GM18867 (cell line): ENCODE measurements at regions not wholly inside any gene's neighbourhood (a gene's known extent, or its start where the extent isn't known, plus 50 kb on each side); places are given as distances from the start of the nearest gene placed in this dataset.
"Not testable (repeated sequence)": the region's sequence is repeated elsewhere in the genome, so short reads cannot be mapped to it uniquely, and the experiment has no call there.

Experiments used
- ATAC-seq: cut with Tn5 transposase; IDR thresholded peaks from one replicate; pipeline ENCODE4 v1.9.1; 2021; ENCODE audit warnings: mild to moderate bottlenecking, moderate library complexity; ENCODE audit not compliant: unreplicated experiment

DNA sequence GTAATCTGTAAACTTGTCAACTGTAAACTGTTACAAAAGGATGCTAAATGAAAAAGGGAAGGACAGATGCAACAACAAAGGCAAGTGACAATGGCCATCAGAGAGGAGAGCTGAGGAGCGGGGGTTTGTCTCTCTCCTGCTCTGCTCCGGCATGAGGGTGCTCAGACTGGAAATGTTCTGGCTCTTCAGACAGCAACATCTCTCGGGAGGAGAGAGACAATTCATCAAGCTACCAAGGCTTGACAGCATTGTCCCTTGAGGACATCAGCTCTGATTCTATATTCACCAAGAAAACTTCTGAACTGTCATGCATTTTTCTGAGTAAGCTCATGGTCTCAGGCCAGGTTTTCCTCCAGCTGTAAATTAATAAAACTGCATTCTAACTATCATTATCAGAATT lies 408.2 kb downstream of the IGSF11 start:
- no peak for ATAC-seq

GRCh38 chr3:118628704-118629341 lies 405.8 kb downstream of the IGSF11 start:
- peak; percentile 99 for ATAC-seq

DNA sequence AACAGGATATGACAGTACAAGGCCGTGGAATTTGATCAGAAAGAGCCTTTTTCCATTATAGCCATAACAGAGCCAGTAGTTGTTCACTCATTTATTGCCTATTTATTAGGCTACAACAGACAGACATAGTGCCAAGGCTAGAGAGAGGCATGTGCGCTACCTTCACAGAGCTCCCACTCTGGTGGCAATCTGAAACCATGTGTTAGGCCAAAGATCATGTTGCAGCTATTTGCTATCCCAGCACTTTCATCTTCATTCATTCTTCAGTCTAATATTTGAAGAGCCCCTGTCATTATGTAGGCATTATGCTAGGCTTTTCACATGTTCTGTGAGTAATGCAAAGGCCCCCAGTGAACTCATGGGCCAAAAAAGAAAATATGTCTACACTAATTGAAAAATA lies 404.8 kb downstream of the IGSF11 start:
- ATAC-seq: no peak

GRCh38 chr3:118635711-118636110 lies 398.9 kb downstream of the IGSF11 start:
- ATAC-seq: no peak

DNA sequence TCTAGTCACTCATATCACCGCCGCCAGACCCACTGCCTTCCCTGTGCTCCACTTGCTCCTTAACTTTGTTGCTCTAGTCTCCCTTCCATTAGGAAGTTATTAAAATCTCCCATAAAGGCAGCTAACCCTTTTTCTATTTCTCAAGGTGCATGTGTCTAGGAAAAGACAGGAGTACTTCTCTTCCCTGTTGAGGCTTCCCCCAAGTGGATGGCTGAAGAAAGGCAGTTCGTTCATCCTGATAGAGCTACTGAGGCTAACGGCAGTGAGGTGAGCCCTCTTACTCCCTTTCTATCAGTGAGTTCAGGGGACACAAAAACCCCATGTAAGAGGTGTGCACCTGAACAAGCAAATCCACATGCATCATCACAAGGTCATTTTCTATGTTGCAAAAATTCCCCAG lies 397.8 kb downstream of the IGSF11 start:
- ATAC-seq: no peak

GRCh38 chr3:118637846-118638245 lies 396.8 kb downstream of the IGSF11 start:
- no peak for ATAC-seq

- peak; percentile 79 for ATAC-seq
Measured at GRCh38 chr3:118641608-118642007, 393.0 kb downstream of the IGSF11 start.

DNA sequence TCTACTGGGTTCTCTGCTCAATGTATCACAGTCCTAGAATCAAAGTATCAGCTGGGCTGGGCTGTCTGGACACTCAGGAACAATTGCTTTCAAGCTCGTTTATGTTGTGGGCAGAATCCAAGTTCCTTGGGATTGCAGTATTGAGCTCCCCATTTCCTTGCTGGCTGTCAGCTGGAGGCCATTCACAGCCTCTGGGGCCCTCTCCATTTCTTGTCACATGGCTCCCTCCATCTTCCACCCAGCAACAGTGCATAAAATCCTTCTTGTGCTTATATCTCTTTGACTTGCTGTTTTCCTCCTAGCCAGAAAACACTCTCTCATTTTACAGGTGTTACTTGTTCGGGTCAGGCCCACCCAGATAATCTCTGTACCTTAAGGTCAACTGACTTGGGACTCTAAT lies 363.5 kb downstream of the IGSF11 start:
- no peak for ATAC-seq

DNA sequence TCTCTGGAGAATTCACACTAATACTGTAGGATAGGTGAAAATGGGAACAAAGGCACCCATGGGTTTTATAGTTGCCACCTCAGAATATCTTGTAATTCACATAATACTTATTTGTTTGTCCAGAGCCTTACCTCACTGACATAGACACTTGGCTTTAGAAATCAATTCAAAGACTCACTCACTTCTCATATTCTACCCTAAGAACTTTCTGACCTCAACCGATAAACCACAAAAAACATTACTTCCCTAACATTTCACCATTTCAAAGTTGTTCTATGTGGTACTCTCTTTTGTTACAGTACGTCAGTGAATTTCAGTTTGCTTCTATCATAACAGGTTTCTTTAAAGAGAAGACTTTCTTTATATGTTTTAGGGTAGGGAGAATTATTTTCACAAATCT lies 359.3 kb downstream of the IGSF11 start:
- ATAC-seq: no peak

GRCh38 chr3:118678663-118679062 lies 356.0 kb downstream of the IGSF11 start:
- ATAC-seq: not testable (repeated sequence)

DNA sequence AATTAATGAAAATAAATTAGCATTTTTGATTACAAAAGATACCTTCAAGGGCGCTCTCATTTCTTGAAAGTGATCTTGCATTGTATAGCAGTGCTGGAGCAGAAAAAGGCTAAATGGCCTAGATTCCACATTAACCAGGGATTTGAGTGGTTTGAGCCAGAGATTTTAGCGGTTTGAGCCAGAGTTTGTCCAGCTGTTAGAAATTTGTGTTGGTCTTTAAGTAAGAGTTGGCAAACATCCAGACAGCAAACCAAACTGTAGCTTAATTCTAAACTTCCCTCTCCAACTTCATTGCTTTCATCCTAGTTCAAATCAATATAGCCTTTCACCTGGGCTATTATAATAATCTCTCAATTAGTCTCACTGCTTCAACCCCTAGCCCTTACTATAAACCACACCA lies 351.7 kb downstream of the IGSF11 start:
- no peak for ATAC-seq

- no peak for ATAC-seq
Measured at GRCh38 chr3:118683636-118684035, 351.0 kb downstream of the IGSF11 start.

DNA sequence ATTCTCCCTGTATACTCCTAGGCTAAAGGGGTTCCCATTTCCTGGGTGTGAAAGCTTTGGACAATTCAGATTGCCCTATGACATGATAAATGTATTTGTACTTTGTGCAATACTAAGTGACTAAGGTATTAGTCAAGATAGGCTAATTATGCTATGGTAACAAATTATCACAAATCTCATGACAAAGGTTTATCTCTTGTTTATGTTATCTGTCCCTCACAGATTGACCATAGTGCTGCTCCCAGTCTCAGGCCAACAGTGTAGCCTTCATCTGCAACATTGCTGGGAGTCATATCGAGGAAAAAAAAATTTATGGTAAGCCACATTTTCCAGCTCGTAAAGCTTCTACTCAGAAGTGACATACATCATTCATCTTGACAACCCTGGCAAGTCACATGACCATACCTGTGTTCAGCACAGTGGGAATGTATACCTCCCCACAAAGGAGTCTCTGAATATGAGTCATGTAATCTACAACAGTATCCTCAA lies 346.2 kb downstream of the IGSF11 start:
- no peak for ATAC-seq

DNA sequence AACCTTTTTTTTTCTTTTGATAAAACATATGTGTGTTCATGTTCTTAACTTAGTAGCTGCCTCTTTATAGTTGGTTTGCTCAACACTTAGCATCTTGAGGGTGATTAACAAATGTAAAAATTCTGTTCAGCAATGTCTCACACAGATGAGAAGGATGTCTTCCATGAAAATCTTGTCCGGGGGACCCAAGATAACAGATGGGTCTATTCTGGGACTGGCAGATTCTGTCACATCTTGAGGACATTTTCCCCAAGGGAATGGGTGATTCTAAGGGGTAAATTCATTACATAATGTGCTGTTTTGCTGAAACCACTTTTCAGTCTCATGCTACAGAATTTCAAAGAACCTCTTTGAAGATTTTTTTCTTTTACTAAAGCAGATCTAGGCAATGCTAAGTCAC lies 342.2 kb downstream of the IGSF11 start:
- ATAC-seq: no peak

GRCh38 chr3:118705487-118706219 lies 329.0 kb downstream of the IGSF11 start:
- no peak for ATAC-seq

DNA sequence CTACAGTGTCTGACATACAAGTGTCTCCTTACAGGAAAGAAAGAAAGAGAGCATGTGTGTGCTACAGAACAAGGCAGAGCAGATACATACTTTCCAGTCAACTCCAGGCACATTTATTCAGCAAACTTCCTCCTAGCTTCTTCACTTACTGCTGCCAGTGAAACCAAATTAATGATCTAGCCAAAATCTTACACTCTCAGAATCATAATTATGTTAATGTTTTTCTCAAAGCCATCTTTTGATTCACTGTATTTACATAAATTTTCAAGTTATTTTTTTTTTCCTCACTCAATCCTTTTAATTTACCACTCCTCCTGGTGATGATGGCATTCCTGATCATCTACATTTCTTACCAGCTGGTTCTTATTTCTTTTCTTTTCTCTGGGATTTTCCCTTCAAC lies 326.7 kb downstream of the IGSF11 start:
- ATAC-seq: no peak

DNA sequence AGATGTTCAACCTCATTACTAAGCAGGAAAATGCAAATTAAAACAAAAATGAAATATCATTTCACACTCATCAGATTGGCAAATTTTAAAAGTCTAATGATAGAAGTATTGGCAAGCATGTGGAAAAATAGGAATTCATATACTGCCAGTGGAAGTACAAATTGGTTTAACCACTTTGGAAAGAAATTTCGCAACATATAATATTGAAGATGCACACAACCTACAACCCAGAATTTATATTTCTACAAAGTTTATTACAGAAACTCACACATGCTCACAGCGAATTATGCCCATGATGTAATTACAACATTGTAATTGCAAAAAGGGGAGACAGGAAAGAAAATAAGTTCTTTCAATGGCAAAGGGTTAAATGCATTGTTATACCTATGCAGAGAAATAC lies 324.1 kb downstream of the IGSF11 start:
- no peak for ATAC-seq

GRCh38 chr3:118713502-118714207 lies 321.0 kb downstream of the IGSF11 start:
- no peak for ATAC-seq

GRCh38 chr3:118714800-118715199 lies 319.8 kb downstream of the IGSF11 start:
- ATAC-seq: no peak

GRCh38 chr3:118729546-118729945 lies 305.1 kb downstream of the IGSF11 start:
- no peak for ATAC-seq

GRCh38 chr3:118734664-118735063 lies 300.0 kb downstream of the IGSF11 start:
- ATAC-seq: no peak

DNA sequence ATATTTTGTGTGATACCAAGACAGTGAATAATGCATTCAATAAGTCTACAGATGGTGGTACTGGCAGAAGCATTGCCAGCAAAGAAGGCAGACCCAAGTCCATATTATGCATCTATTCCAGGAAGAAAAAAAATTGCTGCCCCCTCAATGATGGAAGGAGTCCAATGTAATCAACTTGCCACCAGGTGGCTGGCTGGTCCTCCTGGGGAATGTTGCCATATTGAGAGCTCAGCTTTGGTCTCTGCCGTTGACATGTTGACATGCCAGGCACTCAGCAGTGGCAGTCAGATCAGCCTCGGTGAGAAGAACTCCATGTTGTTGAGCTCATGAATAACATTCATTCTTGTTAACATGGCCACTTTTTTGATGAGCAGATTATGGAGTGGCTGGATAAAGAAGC lies 298.5 kb downstream of the IGSF11 start:
- no peak for ATAC-seq
